CD4-positive, alpha-beta T cell (primary cell): ENCODE measurements at regions not wholly inside any gene's neighbourhood (a gene's known extent, or its start where the extent isn't known, plus 50 kb on each side); places are given as distances from the start of the nearest gene placed in this dataset.

Experiments
- ATAC-seq: fragments of 200-7000 bp; cut with Tn5 transposase; one replicate; pipeline ENCODE4 v1.10.0; 2022; ENCODE audit warnings: mild to moderate bottlenecking; ENCODE audit not compliant: poor library complexity
- CTCF ChIA-PET: fragments of 350-600 bp; sonication (Branson Sonifier 250); formaldehyde crosslinking; loops from one replicate; lab custom pipeline; 2021; ENCODE audit warnings: antibody characterized with exemption, inconsistent platforms; lab: Charles Lee
- POLR2A ChIA-PET: fragments of 350-600 bp; sonication (Branson Sonifier 250); formaldehyde crosslinking; loops from one replicate; lab custom pipeline; 2021; ENCODE audit warnings: antibody characterized with exemption, inconsistent platforms; lab: Charles Lee
- DNase-seq, 14 experiments: peaks; one replicate each; pipeline ENCODE4 v3.0.0-alpha.2; 2013 to 2020; ENCODE audit warnings: mixed read lengths in 2 of 14
- H3K27ac ChIP-seq, 2 donors: one replicate each; pipeline versions ENCODE4 v1.5.1 to v1.7.0; 2013; ENCODE audit warnings: low read length in 2 of 2, low read depth in 1 of 2, mild to moderate bottlenecking in 1 of 2
- H3K27me3 ChIP-seq, 2 experiments: 1 replicate in 1 of 2; 2 replicates in 1 of 2; pipeline versions ENCODE4 v1.6.1 to v1.7.0; 2013; ENCODE audit warnings: low read length in 2 of 2, control low read depth in 1 of 2, mild to moderate bottlenecking in 1 of 2, moderate library complexity in 1 of 2; ENCODE audit not compliant: insufficient read depth in 2 of 2, control insufficient read depth in 1 of 2
- H3K36me3 ChIP-seq: one replicate; pipeline ENCODE4 v1.6.1; 2013; ENCODE audit warnings: low read length, control low read depth; ENCODE audit not compliant: insufficient read depth
- H3K4me1 ChIP-seq: one replicate; pipeline ENCODE4 v1.6.1; 2013; ENCODE audit warnings: low read length, control low read depth; ENCODE audit not compliant: insufficient read depth
- H3K4me3 ChIP-seq: one replicate; pipeline ENCODE4 v1.5.1; 2013; ENCODE audit warnings: mild to moderate bottlenecking, low read length, moderate library complexity
- H3K9me3 ChIP-seq, 2 experiments: 1 replicate in 1 of 2; 2 replicates in 1 of 2; pipeline versions ENCODE4 v1.6.1 to v1.7.0; 2013; ENCODE audit warnings: low read length in 2 of 2, mild to moderate bottlenecking in 2 of 2, control low read depth in 1 of 2, moderate library complexity in 1 of 2; ENCODE audit not compliant: control insufficient read depth in 1 of 2, insufficient read depth in 1 of 2
- H3K27ac Mint-ChIP-seq: one replicate; pipeline ENCODE4 v1.8.0; 2020; ENCODE audit warnings: mixed read lengths
- H3K27me3 Mint-ChIP-seq: one replicate; pipeline ENCODE4 v1.8.0; 2021; ENCODE audit warnings: mixed read lengths
- H3K36me3 Mint-ChIP-seq: one replicate; pipeline ENCODE4 v1.8.0; 2021; ENCODE audit warnings: low read depth, mixed read lengths
- H3K4me1 Mint-ChIP-seq: one replicate; pipeline ENCODE4 v1.8.0; 2021; ENCODE audit warnings: low read depth, mixed read lengths
- H3K4me3 Mint-ChIP-seq: one replicate; pipeline ENCODE4 v1.8.0; 2020; ENCODE audit warnings: mild to moderate bottlenecking, mixed read lengths
- H3K9me3 Mint-ChIP-seq: one replicate; pipeline ENCODE4 v1.8.0; 2020; ENCODE audit warnings: mixed read lengths
- intact Hi-C, 2 experiments: fragments of 100-400 bp; cut with DNase I in 1 of 2; cut with micrococcal nuclease in 1 of 2; formaldehyde crosslinking; loops; one replicate each; pipeline versions ENCODE4 v1.15.1 to v1.9.0; 2023 to 2025; cut with DNase I, micrococcal nuclease
- TF ChIP-seq, protein P1 (sequence below): fragments of 200-600 bp; IDR thresholded peaks from one replicate; pipeline ENCODE4 v1.8.0; 2022; ENCODE audit warnings: antibody characterized with exemption, mild to moderate bottlenecking

- Histone ChIP-seq H3K27me3 (no peaks in the 10 kb centered on the region), H3K4me1 (peaks cover 53% of the 10 kb centered on the region), H3K9me3 (peaks cover 0 to 4% of the 10 kb centered on the region in 2 experiments), H3K4me3 (no peak overlapping the region), H3K27ac (no peak overlapping the region), H3K36me3 (peaks cover 15% of the 10 kb centered on the region)
- TF ChIP-seq, protein P1, sequence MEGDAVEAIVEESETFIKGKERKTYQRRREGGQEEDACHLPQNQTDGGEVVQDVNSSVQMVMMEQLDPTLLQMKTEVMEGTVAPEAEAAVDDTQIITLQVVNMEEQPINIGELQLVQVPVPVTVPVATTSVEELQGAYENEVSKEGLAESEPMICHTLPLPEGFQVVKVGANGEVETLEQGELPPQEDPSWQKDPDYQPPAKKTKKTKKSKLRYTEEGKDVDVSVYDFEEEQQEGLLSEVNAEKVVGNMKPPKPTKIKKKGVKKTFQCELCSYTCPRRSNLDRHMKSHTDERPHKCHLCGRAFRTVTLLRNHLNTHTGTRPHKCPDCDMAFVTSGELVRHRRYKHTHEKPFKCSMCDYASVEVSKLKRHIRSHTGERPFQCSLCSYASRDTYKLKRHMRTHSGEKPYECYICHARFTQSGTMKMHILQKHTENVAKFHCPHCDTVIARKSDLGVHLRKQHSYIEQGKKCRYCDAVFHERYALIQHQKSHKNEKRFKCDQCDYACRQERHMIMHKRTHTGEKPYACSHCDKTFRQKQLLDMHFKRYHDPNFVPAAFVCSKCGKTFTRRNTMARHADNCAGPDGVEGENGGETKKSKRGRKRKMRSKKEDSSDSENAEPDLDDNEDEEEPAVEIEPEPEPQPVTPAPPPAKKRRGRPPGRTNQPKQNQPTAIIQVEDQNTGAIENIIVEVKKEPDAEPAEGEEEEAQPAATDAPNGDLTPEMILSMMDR = no peak
- H3K36me3 Mint-ChIP-seq = peaks cover 24% of the 10 kb centered on the region
- no peaks in the 10 kb centered on the region for H3K27me3 Mint-ChIP-seq
- H3K4me3 Mint-ChIP-seq = no peak overlapping the region
- no peaks in the 10 kb centered on the region for H3K9me3 Mint-ChIP-seq
- H3K4me1 Mint-ChIP-seq = peaks cover 94% of the 10 kb centered on the region
- no peak for ATAC-seq
- ChIA-PET POLR2A (interaction anchor here (1.2 kb wide), 1 partner anchor 15 kb away, joined by 4 read pairs; no protein-coding TSS in a partner anchor), CTCF (no interaction called here)
- H3K27ac Mint-ChIP-seq = peak overlapping the region; percentile 24
- intact Hi-C loops = loop anchor here in 1 of 2 experiments (5.0 kb wide), 1 partner anchor 37 kb away; no protein-coding TSS in a partner anchor
- DNase-seq = no peak
Observed at GRCh38 chr2:134134827-134135226, 119.0 kb upstream of the MGAT5 start.

DNA sequence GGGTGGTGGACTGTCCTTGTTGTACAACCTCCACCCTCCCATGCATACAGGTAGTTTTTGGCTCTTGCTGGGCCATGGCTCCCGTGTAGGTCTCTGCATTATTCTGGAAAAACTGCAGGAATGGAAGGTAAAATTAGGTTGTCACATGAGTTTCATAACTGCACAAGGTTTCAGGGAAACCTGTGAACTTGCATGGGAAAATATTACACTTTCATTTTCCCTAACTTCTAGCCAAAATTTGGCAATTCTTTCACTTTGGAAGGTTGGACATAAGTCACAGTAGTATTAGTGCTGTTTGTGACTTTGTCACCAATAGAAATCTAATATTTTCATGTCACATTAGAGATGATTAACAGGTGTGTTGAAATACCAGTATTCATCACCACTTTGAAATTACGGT lies 118.1 kb upstream of the MGAT5 start:
- CTCF ChIA-PET = interaction anchor here (1.4 kb wide), 1 partner anchor 18 kb away, joined by 3 read pairs; no protein-coding TSS in a partner anchor
- peak overlapping the region; percentile 35 for H3K4me3 Mint-ChIP-seq

DNA sequence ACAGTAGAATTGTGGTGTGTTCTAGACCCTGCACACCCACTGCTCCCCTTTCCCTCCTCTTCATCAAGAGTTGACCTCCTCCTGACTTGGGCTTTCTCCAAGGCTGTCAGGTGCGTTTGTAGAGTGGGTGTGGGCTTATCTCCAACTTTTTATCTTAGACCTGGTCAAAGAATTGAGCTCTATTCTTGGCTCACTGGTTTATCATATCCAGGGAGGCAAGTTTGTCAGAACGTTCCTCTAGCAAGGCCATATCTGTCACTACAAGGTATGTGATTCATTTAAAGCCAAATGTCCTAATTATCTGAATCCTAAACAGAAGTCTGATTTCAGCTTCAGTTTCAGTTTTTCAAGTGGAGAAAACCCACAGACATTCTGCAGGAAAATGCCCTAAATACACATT lies 117.1 kb upstream of the MGAT5 start:
- TF ChIP-seq, protein P1 = no peak
- H3K4me3 ChIP-seq = no peak overlapping the region
- H3K9me3 ChIP-seq = no peaks in the 10 kb centered on the region
- ATAC-seq (no peak), DNase-seq (no peak)
- H3K4me1 ChIP-seq = peaks cover 64% of the 10 kb centered on the region
- H3K27ac ChIP-seq = no peak overlapping the region
- Mint-ChIP-seq H3K4me3 (peak overlapping the region; percentile 71), H3K4me1 (peaks cover 99% of the 10 kb centered on the region), H3K9me3 (no peaks in the 10 kb centered on the region), H3K36me3 (peaks cover 13% of the 10 kb centered on the region), H3K27me3 (no peaks in the 10 kb centered on the region), H3K27ac (peak overlapping the region; percentile 78)
- ChIA-PET CTCF (interaction anchor here (1.4 kb wide), 1 partner anchor 18 kb away, joined by 3 read pairs; no protein-coding TSS in a partner anchor), POLR2A (interaction anchor here (0.8 to 1.2 kb wide), 3 partner anchors 10 to 69 kb away, joined by 3 to 4 read pairs (median 3); no protein-coding TSS in a partner anchor)
- intact Hi-C loops = loop anchor here in 1 of 2 experiments (5.0 kb wide), 1 partner anchor 36 kb away; no protein-coding TSS in a partner anchor
- H3K36me3 ChIP-seq = peaks cover 10% of the 10 kb centered on the region
- no peaks in the 10 kb centered on the region for H3K27me3 ChIP-seq

More for the DNA sequence above, 118.1 kb upstream of the MGAT5 start:
- DNase-seq (no peak), ATAC-seq (no peak)
- Histone ChIP-seq H3K36me3 (peaks cover 13% of the 10 kb centered on the region), H3K9me3 (no peaks in the 10 kb centered on the region), H3K4me1 (peaks cover 62% of the 10 kb centered on the region), H3K27ac (no peak overlapping the region), H3K27me3 (no peaks in the 10 kb centered on the region), H3K4me3 (no peak overlapping the region)
- Mint-ChIP-seq H3K4me1 (peaks cover 99% of the 10 kb centered on the region), H3K27ac (no peak overlapping the region), H3K36me3 (peaks cover 20% of the 10 kb centered on the region), H3K27me3 (no peaks in the 10 kb centered on the region), H3K9me3 (no peaks in the 10 kb centered on the region)
- POLR2A ChIA-PET = no interaction called here
- intact Hi-C loops = loop anchor here in 1 of 2 experiments (5.0 kb wide), 1 partner anchor 37 kb away; no protein-coding TSS in a partner anchor
- TF ChIP-seq, protein P1 = no peak
